ENCODE measurements at regions not wholly inside any gene's neighbourhood (a gene's known extent, or its start where the extent isn't known, plus 50 kb on each side); places are given as distances from the start of the nearest gene placed in this dataset.

DNA sequence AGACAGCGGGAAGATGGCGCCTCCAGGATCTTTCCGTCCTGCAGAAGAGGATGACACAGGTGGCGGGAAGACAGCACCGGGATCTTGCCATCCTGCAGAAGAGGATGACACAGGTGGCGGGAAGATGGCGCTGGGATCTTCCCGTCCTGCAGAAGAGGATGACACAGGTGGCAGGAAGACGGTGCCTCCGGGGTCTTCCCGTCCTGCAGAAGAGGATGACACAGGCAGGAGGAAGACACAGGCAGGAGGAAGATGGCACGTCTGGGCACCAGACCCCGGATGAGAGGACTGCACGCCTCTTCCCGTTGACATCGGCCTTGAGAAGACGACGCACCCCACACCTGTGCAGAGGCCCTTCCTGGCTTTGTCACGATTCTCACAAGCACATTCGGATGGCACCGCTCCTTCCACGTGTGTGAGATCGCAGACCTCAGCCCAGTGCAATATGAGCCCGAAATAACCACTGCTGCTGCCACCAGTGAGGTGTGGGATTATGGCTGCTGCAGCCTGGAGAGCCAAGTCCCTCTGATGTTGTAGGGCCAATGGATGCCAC lies 79.4 kb upstream of the SNTG2 start:
- WGBS, 2 experiments (ENCODE audit: insufficient coverage in 1 of 2, insufficient read length in 1 of 2): 93 to 95% methylated on average over 24 of the region's 24 CpGs
- peaks cover 11% of the 10 kb centered on the region for H3K27me3 Mint-ChIP-seq (ENCODE audit: insufficient read depth)
- no peak overlapping the region for H3K27ac Mint-ChIP-seq
- H3K4me3 ChIP-seq (ENCODE audit: low read length): no peak overlapping the region
- TF ChIP-seq, protein P1, sequence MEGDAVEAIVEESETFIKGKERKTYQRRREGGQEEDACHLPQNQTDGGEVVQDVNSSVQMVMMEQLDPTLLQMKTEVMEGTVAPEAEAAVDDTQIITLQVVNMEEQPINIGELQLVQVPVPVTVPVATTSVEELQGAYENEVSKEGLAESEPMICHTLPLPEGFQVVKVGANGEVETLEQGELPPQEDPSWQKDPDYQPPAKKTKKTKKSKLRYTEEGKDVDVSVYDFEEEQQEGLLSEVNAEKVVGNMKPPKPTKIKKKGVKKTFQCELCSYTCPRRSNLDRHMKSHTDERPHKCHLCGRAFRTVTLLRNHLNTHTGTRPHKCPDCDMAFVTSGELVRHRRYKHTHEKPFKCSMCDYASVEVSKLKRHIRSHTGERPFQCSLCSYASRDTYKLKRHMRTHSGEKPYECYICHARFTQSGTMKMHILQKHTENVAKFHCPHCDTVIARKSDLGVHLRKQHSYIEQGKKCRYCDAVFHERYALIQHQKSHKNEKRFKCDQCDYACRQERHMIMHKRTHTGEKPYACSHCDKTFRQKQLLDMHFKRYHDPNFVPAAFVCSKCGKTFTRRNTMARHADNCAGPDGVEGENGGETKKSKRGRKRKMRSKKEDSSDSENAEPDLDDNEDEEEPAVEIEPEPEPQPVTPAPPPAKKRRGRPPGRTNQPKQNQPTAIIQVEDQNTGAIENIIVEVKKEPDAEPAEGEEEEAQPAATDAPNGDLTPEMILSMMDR (conservative IDR thresholded peaks at IDR 0.05): no peak
- H3K27ac ChIP-seq (ENCODE audit: low read depth, low read length): no peak overlapping the region
- no peaks in the 10 kb centered on the region for H3K36me3 ChIP-seq (ENCODE audit: control insufficient read depth, insufficient read depth, low read length)
- H3K4me1 Mint-ChIP-seq: peaks cover 15% of the 10 kb centered on the region
- H3K9me3 ChIP-seq (ENCODE audit: control insufficient read depth, low read length): no peaks in the 10 kb centered on the region
- H3K9ac ChIP-seq (ENCODE audit: extremely low read depth, low read length, poor library complexity, severe bottlenecking): no peak overlapping the region
- DNase-seq: peak; percentile 20
- peaks cover 6% of the 10 kb centered on the region for H3K4me1 ChIP-seq (ENCODE audit: control insufficient read depth, insufficient read depth, low read length)
- H3K36me3 Mint-ChIP-seq (ENCODE audit: low read depth): no peaks in the 10 kb centered on the region
- H3K4me3 Mint-ChIP-seq: no peak overlapping the region
- no peaks in the 10 kb centered on the region for H3K9me3 Mint-ChIP-seq
- no peaks in the 10 kb centered on the region for H3K27me3 ChIP-seq (ENCODE audit: control insufficient read depth, insufficient read depth, low read length, poor library complexity, severe bottlenecking)

DNA sequence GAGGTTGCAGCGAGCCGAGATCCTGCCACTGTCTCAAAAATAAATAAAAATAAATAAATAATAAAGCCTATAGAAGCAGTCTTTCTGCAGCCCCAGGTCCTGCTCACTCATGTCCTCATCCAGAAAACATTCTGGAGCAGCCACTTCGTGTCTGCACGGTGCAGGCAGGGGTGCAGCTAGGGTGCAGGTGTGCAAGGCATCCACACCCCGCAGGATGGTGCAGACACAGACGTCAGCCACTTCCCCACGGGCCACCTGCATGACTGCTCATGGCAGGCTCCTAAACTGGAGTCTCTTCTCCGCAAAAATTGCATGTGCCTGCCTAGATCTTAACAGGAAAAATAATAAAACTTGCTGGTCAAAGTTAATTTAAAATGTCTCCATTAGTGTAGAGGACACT lies 80.2 kb upstream of the SNTG2 start:
- Mint-ChIP-seq H3K27me3 (ENCODE audit: insufficient read depth) (peaks cover 11% of the 10 kb centered on the region), H3K9me3 (no peaks in the 10 kb centered on the region), H3K4me3 (no peak overlapping the region), H3K36me3 (ENCODE audit: low read depth) (no peaks in the 10 kb centered on the region), H3K27ac (no peak overlapping the region), H3K4me1 (peaks cover 22% of the 10 kb centered on the region)
- DNase-seq: peak; percentile 21
- H3K36me3 ChIP-seq (ENCODE audit: control insufficient read depth, insufficient read depth, low read length): no peaks in the 10 kb centered on the region
- WGBS, 2 experiments (ENCODE audit: insufficient coverage in 1 of 2, insufficient read length in 1 of 2): 87 to 92% methylated on average over 3 to 7 of the region's 8 CpGs
- no peaks in the 10 kb centered on the region for H3K27me3 ChIP-seq (ENCODE audit: control insufficient read depth, insufficient read depth, low read length, poor library complexity, severe bottlenecking)
- no peak overlapping the region for H3K27ac ChIP-seq (ENCODE audit: low read depth, low read length)
- H3K4me1 ChIP-seq (ENCODE audit: control insufficient read depth, insufficient read depth, low read length): peaks cover 6% of the 10 kb centered on the region
- no peaks in the 10 kb centered on the region for H3K9me3 ChIP-seq (ENCODE audit: control insufficient read depth, low read length)
- TF ChIP-seq, protein P1 (conservative IDR thresholded peaks at IDR 0.05): no peak
- no peak overlapping the region for H3K9ac ChIP-seq (ENCODE audit: extremely low read depth, low read length, poor library complexity, severe bottlenecking)
- no peak overlapping the region for H3K4me3 ChIP-seq (ENCODE audit: low read length)

DNA sequence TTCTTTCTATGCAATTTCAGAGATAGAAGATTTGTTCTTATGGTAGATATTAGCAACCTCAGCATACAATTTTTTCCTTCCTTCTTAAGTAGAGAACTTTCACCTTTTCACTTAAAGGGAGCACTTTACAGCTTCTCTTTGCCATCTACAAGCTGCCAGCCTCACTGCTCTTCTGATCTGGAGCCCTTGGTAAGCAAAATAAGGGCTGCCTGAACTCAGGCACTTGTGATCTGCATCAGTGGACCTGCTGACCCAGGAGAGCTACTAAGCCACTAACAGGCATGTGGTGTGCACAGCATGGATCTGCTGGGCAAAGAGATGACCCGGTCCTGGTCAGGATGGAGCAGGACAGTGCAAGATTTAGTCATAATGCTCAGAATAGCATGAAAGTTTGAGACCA lies 80.8 kb upstream of the SNTG2 start:
- peaks cover 6% of the 10 kb centered on the region for H3K4me1 ChIP-seq (ENCODE audit: control insufficient read depth, insufficient read depth, low read length)
- no peak overlapping the region for H3K27ac Mint-ChIP-seq
- H3K36me3 Mint-ChIP-seq (ENCODE audit: low read depth): no peaks in the 10 kb centered on the region
- H3K4me3 ChIP-seq (ENCODE audit: low read length): no peak overlapping the region
- no peak overlapping the region for H3K4me3 Mint-ChIP-seq
- DNase-seq: peak; percentile 13
- H3K9me3 ChIP-seq (ENCODE audit: control insufficient read depth, low read length): no peaks in the 10 kb centered on the region
- H3K27me3 Mint-ChIP-seq (ENCODE audit: insufficient read depth): peaks cover 11% of the 10 kb centered on the region
- no peak overlapping the region for H3K27ac ChIP-seq (ENCODE audit: low read depth, low read length)
- peaks cover 22% of the 10 kb centered on the region for H3K4me1 Mint-ChIP-seq
- H3K27me3 ChIP-seq (ENCODE audit: control insufficient read depth, insufficient read depth, low read length, poor library complexity, severe bottlenecking): no peaks in the 10 kb centered on the region
- WGBS, 2 experiments (ENCODE audit: insufficient coverage in 1 of 2, insufficient read length in 1 of 2): 83 to 88% methylated on average over 1 of the region's 1 CpG
- H3K9ac ChIP-seq (ENCODE audit: extremely low read depth, low read length, poor library complexity, severe bottlenecking): no peak overlapping the region
- TF ChIP-seq, protein P1 (conservative IDR thresholded peaks at IDR 0.05): no peak
- no peaks in the 10 kb centered on the region for H3K9me3 Mint-ChIP-seq
- no peaks in the 10 kb centered on the region for H3K36me3 ChIP-seq (ENCODE audit: control insufficient read depth, insufficient read depth, low read length)

Measured in endodermal cell (in vitro differentiated cells).